Activated CD8-positive, alpha-beta memory T cell treated with anti-CD3 and anti-CD28 coated beads, Interleukin-2, amount 50 U/mL, for 1 hour (primary cell): ENCODE measurements at regions not wholly inside any gene's neighbourhood (a gene's known extent, or its start where the extent isn't known, plus 50 kb on each side); places are given as distances from the start of the nearest gene placed in this dataset.
"Not testable (repeated sequence)": the region's sequence is repeated elsewhere in the genome, so short reads cannot be mapped to it uniquely, and the experiment has no call there.

ENCODE experiments used
- DNase-seq: peaks from one replicate; pipeline ENCODE4 v3.0.0-alpha.2; 2020; ENCODE audit errors: extremely low read depth

DNA sequence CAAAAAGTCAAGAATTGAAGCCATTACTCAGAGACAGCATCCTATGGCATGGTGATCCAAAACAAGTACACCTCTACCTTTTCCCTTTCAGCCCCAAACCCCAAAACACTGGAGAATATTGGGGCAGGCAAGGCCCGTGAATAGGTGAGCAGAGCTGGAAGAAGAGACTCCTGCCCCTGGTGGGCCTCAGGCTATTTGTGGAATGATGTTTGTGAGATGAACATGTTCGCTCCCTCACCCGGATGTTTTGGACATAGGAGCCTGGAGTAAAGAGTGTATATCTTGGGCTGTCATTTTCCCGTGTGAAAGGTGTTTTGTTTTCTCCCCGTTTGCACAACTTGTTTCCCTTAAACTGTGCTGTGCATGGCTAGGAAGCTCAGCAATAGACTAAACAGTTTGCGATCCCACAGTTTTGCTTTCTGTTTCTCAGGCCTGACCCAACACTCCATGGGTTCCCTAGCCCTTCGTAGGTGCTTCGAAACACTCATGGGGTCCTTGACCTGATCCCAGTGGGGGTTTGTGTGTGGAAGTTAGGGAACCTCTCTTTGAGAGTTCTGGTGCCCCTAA, 136.5 kb upstream of the TNP1 start:
- no peak for DNase-seq

DNA sequence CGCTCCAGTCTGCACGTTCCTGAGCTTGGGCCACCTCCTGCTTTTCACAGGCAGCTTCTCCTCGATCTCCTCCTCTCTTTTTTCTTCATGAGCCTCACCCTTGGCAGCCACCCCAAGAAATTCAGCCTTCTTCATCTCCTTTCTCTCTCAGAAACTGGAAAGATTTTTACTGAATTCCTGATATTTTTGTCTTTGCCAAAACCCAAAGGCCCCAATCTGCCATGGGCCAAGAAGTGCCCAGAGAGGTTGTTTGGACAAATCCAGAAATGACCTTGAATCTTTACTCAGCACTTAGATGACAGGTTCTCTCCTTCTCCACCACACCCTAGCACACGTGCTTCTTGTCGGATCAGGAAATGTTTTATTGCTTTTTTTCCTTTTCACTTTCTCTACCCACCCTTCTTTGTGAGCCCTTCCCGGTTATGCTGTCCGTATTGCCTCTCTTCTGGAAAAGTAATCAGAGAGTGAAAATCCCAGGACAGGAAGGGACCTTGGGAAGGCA, 134.5 kb upstream of the TNP1 start:
- no peak for DNase-seq

DNA sequence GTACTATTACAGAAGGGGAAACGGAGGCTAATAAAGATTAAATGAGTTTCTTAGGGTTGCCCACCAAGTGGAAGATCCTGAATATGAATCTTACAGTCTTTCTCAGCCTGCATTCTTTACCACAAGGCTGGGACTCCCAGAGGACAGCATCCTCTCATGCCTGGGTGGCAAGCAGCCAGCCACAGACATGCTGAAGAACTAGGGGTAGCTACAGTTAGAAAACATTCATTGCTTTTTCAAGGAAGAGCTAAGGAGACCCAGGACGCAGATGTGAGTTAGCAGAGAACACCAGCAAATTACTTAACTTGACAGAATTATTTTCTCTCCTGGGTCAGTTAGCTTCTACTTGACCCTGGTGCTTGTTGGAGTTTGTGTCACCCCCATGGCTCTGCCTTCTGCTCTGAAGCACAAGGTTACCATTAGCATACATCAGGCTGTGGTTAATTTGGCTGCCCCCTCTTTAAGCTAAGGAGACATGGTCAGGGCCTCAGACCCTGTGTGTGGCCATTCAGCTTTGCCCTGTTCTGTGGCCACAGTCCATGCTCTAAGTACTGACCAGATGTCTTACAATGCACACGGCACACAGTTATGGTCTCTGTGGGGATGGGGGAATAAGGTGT, 132.3 kb upstream of the TNP1 start:
- no peak for DNase-seq

DNA sequence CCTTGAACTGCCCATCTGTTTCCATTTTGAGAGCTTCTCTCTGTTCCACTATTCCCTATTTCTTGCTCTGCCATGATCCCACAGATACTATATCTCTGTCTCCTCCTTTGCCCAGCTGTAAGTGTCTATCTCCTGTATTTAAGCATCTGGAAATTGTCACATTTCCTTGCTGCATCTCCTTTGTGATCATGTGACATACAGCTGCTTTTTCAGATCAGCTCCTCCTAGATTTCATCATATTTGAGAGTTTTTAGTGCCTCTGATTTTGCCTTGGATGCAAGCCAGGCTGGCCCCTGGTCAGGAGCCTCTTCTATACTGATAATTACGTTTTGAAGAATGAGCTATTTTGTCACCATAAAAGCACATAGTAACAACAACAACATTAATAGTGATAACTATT, 131.7 kb upstream of the TNP1 start:
- no peak for DNase-seq

DNA sequence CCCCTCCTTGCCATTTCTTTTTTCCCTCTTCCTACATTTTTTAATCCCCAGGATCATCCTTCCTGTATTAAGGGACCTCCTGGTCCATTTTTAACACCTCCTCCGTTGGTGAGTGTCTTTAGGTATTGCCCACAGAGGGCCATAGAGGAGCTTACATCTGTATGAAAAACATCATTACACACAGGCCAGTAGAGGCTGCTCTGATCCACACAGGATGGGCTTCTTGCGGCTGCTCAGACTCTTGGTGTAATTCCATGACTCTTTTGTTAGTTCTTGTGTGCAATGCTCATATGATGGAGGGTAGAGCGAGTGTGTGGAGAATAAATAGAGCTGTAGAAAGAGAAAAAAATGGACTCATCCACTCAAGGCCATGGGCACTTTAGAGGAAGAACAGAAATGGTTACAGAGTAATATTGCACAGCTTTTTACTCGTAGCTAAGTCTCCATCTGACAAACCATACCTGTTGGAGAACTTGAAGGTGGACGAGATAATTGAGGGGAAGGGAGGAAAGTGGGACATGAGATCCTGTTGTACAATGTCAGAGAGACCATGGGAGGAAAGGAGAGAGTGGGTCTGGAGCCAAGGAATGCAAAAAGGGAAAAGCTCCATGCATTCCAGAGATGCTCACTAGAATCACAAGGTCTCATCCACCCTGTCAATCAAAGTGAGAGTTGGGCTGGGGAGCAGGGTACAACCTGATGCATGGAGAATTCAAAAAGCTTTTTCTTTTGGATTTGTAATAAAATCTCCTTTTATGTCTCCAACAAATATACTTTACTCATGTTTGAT, 129.7 kb upstream of the TNP1 start:
- no peak for DNase-seq

DNA sequence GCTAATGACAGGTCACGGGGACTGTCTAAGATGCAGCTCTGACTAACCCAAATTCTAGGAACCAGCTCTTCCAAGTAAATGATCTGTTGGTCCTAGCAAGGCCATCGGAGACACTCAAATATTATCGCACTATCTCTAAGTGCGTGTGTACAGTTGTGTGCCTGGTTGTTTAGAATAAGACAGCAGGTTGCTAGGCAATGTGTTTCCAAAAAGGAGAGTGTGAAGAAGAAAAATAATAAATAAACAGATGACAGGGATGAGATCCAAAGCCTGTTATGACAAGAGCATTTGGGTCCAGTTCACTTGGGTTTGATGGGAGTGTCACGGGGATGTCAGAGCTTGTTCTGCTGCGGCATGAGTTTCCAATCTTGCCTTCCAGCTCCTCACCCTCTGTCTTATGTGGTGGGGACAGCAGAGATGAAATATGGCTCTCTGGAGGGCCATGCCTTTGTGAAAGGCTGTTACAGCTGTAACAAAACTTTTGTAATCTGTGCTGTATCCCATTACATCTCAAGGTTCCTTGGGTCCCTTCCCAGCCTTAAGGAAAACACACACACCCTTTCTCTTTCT, 127.5 kb upstream of the TNP1 start:
- DNase-seq: no peak

DNA sequence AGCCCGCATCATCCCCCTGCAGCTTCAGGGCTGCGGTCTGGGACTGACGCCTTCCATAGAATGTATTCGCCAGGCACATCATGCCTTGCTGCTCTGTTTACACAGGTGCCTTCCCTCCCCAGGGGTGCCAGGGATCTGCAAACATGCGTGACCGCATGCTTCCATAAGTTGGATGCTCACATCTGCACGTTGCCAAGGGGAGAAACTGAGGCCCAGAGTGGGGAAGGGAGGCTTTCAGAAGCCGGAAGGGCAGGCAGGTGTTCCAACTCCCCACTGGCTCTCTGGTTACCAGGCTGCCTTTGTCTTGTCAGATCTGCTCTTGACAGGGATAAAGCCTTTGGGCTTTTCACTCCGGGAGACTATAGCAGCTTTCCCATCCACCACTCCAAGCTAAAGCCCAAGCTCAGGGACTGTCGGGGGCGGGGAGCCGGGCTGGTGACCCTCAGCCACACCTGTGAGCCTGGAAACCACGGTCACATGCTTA, 125.8 kb upstream of the TNP1 start:
- DNase-seq: no peak

DNA sequence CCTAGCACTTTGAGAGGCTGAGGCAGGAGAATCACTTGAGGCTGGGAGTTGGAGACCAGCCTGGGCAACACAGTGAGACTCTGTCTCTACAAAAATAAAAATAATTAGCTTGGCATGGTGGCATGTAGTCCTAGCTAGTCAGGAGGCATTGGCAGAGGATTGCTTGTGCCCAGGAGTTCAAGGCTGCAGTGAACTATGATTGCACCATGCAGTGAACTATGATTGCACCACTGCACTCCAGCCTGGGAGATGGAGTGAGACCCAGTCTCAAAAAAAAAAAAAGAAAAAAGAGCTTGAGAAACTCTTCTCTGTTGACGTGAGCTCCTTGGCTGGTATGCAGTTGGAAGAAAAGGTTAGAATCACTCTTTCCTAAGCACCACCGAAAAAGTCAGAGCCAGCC, 125.1 kb upstream of the TNP1 start:
- DNase-seq: no peak

DNA sequence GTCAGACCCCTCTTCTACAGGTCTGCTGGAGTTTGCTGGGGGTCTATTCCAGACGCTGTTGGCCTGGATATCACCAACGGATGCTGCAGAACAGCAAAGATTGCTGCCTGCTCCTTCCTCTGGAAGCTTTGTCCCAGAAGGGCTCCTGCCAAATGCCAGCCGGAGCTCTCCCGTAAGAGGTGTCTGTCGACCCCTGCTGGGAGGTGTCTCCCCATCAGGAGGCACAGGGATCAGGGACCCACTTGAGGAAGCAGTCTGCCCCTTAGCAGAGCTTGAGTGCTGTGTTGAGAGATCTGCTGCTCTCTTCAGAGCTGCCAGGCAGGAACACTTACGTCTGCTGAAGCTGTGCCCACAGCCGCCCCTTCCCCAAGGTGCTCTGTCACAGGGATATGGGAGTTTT, 122.1 kb upstream of the TNP1 start:
- not testable (repeated sequence) for DNase-seq

DNA sequence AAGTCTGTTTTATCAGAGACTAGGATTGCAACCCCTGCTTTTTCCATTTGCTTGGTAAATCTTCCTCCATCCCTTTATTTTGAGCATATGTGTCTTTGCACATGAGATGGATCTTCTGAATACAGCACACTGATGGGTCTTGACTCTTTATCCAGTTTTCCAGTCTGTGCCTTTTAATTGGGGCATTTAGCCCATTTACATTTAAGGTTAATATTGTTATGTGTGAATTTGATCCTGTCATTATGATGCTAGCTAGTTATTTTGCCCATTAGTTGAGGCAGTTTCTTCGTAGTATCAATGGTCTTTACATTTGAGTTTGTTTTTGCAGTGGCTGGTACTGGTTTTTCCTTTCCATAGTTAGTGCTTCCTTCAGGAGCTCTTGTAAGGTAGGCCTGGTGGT, 120.6 kb upstream of the TNP1 start:
- not testable (repeated sequence) for DNase-seq

DNA sequence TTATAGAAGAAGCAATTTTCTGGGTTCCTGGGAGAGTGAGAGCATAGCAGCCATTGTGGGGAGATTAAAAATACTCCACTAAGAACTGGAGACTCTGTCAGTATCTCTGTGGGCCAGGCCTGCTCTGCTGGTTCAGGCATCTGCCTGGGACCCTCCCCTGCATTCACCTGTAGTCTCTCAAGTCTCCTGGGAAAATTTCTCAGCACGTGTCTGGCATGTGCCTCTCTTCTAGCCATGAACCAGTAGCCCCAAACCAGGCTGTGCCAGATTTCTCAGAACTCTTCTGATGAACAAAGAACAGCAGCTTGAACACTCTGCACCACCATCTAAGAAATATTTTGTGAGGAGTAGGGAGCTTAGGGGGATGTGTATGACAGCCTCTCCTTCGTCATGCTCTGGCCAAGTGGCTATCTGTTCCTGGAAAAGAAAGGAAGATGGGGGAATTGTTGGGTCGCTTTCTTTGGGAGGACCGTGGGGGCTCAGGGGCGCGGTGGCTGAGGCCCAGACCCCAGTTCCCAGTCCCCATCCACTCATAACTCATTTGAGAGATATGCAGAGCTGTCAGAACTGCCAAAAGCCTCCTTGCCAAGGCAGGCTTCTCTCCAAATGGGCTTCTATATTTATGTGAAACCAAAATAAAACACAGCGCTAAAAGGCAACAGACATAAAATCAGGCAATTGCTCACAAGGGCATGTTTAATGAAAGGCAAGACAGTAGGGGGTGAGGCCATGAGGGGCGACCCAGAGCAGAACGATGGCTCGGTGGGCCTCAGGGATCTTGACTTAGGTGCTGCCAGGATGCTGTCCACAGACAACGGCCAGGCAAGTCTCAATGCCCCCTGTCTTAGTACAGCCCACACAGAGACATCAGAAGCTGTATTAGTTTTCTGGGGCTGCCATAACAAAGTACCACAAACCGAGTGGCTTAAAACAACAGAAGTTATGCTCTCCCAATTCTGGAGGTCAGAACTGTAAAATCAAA, 114.7 kb upstream of the TNP1 start:
- DNase-seq: no peak

DNA sequence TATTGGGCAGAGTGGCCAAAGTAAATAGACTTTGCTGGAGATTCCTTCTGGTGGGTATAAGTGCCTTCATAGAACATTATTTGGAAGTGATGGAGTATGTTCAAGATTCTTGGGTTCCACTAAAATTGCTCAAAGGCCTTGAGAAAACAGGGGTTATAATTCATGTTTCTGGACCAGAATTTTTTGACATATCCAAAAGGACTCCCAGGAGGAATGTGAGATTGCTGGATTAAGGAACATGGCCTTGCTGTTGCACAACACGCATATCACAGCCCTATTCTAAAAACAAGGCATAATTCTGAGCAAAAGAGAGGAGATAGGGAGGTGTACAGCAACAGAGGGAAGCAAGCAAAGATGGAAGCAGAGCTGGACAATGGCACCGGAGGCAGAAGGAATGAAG, 111.7 kb upstream of the TNP1 start:
- no peak for DNase-seq

DNA sequence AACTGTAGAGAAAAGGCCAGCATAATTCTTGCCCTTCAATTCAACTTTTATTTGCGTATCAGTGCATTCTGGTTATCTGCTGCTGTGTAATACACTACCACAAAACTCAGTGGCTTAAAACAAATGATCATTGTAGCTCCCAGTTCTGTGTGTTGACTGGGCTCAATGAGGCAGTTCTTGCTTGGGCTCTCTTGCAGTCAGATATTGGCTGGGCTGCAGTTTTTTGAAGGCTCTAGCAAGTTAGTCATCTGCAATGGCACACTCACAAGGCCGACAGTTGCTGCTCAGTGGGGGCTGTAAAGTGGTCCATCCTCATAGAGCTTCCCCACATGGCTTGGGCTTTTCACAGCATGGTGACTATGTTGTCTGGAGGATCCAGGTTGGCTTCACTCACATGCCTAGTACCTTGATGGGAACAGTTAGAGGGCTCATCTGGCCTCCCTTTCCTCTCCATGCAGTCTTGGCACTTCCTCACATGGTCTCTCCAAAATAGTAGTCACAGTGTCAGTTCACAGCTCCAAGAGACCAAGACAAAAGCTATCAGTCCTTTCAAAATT, 110.6 kb upstream of the TNP1 start:
- no peak for DNase-seq

DNA sequence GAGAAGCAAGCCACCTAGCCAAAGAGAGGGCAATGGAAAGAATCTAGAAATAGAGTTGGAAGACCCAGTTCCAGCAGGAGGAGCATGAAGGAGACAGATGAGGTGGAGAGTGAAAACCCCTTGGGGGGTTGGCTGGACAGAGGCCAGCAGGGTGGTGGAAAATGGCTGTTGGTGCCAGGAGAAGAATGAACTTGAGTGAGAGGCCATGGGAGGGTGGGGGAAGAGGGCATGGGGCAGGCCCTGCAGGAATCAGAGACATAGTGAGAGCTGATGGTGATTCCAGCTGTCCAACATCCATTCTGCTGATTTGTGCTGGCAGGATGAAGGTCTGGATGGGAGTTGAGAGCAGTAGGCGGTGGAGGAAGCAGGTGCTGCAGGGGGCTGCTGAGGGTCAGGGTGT, 108.0 kb upstream of the TNP1 start:
- DNase-seq: no peak

DNA sequence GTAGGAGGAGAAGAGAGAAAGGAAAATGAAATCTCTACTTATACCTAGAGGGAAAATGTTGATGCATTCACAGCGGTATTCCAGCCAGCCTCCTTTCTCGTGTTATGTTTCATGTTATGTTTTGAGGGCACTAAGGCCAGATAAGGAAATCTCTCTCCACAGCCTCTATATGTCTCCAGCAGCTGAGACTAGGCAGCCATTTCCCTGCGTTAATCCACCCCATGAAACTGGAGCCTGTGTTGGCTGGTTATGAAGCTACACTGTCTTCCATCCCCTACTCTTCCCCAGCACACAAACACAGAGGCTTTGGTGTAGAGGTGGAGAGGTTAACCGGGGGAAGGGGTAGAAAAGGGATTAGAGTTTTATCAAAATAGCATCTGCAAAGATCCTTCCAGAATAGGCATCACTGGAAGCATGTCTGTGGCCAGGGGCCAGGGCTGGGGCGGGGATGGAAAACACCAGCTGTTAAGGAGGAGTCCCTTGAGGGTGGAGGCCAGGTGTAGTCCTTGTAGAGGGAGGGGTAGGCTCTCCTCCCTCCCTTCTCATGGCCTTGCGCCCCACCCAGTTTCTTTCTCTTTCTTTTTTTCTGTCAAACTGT, 100.9 kb upstream of the TNP1 start:
- no peak for DNase-seq

DNA sequence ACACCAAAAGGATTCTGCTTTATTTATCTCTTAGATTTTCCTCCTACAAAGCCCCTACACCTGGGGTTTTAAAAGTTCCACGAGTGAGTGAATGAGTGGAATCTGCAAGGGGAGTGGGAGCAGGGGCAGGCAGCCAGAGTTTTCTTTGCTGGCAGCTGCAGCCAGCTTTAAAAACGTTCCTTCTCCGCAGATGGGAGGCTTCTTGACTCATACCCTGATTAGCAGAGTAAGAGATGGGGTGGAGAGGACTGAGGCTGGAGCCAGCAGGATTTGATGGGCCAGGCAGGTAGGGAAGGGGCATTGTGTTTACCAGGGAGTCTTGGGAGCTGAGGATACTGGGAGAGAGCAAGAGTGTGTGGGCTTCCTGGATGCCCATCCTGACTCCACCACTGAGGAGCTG, 99.6 kb upstream of the TNP1 start:
- DNase-seq: no peak

DNA sequence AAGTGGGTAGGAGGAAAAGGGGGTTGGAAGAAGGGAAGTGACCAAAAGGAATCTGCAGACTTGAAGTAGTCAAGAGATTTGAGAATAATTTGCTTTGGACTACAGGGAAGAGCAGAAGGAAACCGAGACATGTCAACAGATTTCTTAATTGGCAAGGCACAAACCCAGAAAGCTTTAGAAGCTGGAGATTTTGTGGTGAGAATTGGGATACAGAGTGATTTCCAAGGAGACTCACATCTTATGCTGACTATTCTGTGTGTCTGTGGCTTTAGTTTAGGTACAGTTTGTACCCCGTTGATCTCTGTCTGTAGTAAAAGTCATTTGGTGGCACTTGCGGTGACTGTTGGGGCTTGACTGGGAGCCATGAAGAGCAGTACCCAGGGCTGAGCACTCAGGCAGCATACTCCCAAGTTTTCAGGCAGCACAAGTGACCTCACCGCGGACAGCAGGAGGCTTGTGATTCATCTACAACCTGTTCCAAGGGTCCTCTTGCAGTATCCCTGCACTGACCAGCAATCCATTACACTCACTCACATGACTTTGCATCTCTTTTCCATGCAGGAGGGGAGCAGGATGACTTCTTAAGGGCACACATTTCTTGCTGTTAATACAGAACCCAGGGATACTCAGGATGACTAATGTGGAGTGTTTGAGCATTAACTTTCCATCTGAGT, 97.1 kb upstream of the TNP1 start:
- no peak for DNase-seq

DNA sequence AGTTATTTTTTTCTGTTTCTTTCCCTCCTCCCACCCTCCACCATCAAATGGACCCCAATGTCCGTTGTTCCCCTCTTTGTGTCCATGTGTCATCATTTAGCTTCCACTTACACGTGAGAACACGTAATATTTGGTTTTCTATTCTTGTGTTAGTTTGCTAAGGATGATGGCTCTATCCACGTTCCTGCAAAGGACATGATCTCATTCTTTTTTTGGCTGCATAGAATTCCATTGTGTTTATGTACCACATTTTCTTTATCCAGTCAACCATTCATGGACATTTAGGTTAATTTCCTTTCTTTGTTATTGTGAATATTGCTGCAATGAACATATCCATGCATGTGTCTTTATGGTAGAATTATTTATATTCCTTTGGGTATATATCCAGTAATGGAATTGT, 91.3 kb upstream of the TNP1 start:
- no peak for DNase-seq

DNA sequence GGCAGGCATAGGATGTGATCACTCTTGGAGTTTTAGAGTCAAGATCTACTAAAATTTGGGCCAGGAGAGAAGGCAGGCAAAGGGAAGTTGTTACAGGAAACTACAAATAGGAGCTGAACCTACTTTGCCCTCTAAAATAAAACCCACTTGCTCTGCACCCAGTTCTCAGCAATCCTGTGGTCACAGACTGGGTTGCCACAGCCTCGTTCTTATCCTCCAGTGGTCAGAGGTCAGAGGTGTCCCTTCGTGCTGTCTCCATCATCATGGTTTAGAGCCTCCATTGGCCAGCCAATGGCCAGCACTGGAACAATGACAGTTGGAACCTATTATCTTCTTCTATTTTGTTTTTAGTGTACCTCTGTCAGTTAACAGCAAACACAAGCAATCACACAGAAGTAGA, 90.7 kb upstream of the TNP1 start:
- DNase-seq: no peak

DNA sequence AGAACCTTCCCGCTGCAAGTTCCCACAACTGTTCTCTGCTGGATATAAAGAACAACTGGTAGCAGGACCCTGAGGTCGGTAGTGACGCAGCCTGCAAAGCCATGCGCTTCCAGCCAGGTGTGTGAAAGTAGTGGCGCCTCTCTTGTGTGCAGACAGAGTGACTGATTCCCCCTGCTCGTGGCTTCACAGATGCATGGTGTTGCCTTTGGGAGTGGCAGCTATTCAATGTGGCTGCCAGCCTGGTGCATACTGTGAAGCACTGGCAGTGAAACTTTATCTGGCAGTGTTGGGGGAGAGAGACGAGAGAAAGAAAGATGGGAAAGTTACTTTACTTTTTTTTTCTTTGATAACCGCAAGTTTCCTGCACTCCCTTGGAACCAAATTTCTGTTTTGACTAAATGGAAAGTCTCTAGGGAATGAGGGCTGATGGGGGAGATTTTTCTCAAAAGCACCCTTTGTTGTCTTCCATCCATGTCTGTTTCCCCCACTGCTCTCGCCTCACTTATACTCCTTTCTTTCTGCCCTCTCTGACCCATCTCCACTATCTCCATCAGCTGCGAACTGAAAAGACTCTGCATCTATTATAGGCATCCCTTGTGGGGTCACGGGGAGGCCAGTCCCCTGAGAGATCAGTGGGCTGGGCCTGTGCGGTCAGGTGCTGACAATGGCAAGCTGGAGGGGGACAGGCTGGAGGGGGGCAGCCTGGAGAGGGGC, 90.0 kb upstream of the TNP1 start:
- no peak for DNase-seq
